ENCODE measurements at regions not wholly inside any gene's neighbourhood (a gene's known extent, or its start where the extent isn't known, plus 50 kb on each side); places are given as distances from the start of the nearest gene placed in this dataset.

DNA sequence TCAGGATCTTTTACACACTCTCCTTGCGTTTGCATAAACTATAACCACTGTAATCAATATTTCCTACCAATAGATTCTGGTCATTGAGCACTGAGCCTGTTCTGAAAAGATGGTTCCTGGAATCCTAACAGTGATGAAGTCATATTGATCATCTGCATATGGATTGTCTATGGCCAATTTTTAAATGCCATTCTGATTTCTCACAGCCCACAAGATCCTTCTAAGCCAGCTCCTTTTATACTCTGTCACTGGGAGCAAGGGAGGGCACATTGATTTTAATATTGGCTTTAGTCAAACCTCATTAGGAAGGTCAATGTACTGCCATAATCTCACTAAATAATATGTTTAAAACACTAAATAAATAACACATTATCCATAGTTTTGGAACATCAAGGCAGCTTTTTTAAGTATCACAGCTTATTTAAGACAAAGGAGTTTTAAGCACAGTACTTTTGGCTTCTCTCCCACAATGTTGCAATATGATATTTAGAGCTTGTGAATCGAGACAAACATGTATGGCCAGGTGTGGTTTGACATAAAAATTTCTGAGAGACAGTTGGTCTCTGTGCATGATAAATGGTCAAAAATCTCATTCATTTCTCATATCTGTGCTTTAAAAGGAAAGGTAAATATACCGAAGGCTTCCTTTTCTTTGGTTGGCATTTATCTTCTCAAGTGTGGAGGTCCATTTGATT lies 267.3 kb downstream of the MTX2 start:
- no peak for TF ChIP-seq POLR2A (IDR thresholded peaks at IDR 0.05)
- TF ChIP-seq, protein P1, sequence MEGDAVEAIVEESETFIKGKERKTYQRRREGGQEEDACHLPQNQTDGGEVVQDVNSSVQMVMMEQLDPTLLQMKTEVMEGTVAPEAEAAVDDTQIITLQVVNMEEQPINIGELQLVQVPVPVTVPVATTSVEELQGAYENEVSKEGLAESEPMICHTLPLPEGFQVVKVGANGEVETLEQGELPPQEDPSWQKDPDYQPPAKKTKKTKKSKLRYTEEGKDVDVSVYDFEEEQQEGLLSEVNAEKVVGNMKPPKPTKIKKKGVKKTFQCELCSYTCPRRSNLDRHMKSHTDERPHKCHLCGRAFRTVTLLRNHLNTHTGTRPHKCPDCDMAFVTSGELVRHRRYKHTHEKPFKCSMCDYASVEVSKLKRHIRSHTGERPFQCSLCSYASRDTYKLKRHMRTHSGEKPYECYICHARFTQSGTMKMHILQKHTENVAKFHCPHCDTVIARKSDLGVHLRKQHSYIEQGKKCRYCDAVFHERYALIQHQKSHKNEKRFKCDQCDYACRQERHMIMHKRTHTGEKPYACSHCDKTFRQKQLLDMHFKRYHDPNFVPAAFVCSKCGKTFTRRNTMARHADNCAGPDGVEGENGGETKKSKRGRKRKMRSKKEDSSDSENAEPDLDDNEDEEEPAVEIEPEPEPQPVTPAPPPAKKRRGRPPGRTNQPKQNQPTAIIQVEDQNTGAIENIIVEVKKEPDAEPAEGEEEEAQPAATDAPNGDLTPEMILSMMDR (IDR thresholded peaks at IDR 0.05): no peak
- TF ChIP-seq EP300 (IDR thresholded peaks at IDR 0.05): no peak
